HG02885 (cell line): ENCODE measurements at regions not wholly inside any gene's neighbourhood (a gene's known extent, or its start where the extent isn't known, plus 50 kb on each side); places are given as distances from the start of the nearest gene placed in this dataset.
"Not testable (repeated sequence)": the region's sequence is repeated elsewhere in the genome, so short reads cannot be mapped to it uniquely, and the experiment has no call there.

ENCODE experiments used
- ATAC-seq: cut with Tn5 transposase; IDR thresholded peaks from one replicate; pipeline ENCODE4 v1.9.1; 2021; ENCODE audit warnings: mild to moderate bottlenecking; ENCODE audit not compliant: unreplicated experiment, poor library complexity

- ATAC-seq, result peak; percentile 72
Observed at GRCh38 chr7:131057015-131057793, 270.5 kb upstream of the MKLN1 start.

DNA sequence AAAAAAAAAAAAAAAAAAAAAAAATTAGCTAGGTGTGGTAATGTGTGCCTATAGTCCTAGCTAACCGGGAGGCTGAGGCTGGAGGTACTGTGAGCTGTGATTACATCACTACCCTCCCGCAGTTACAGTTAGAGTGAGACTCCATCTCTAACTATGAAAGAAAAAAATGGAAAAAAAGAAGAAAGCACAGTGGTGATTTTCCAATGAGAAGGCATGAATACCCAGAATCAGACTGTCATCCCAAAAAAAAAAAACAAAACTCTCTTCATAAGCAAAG is 269.9 kb upstream of the MKLN1 start:
- ATAC-seq, result peak; percentile 33

DNA sequence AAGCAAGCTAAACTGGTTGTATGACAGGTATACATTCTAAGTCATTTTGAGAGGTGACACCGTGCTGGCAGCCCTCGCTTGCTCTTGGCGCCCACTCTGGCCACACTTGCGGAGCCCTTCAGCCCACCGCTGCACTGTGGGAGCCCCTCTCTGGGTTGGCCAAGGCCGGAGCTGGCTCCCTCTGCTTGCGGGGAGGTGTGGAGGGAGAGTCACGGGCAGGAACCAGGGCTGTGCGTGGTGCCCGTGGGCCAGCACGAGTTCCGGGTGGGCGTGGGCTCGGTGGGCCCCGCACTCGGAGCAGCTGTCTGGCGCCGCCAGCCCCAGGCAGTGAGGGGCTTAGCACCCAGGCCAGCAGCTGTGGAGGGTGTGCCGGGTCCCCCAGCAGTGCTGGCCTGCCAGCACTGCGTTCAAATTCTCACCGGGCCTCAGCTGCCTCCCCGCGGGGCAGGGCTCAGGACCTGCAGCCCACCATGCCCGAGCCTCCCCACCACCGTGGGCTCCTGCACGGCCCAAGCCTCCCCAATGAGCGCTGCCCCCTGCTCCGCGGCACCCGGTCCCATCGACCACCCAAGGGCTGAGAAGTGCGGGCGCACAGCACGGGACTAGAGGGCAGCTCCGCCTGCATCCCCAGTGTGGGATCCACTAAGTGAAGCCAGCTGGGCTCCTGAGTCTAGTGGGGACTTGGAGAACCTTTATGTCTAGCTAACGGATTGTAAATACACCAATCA is 269.0 kb upstream of the MKLN1 start:
- not testable (repeated sequence) for ATAC-seq

- ATAC-seq, result not testable (repeated sequence)
Observed at GRCh38 chr7:131059401-131059800, 268.3 kb upstream of the MKLN1 start.

GRCh38 chr7:131061158-131061557 is 266.5 kb upstream of the MKLN1 start:
- no peak for ATAC-seq

GRCh38 chr7:131061818-131062217 is 265.9 kb upstream of the MKLN1 start:
- no peak for ATAC-seq

DNA sequence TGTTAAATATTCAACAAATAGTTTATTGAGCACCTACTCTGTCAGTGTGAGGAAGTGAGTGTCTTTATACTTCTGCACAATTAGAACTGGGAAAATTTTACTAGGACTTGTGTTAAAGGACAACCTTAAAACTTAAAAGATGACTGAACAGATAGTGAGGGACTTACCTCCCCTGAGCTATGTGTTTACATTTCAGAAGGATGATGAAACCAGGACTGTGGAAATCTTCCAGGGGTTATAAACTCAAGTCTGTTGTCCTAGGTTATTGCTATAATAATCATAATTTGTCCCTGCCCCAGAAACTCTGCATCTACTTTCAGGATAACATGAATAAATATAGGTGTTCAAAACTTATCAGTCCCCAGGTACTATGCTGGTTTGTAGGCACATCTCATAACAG is 261.0 kb upstream of the MKLN1 start:
- no peak for ATAC-seq

GRCh38 chr7:131067220-131067619 is 260.5 kb upstream of the MKLN1 start:
- ATAC-seq, result no peak

- no peak for ATAC-seq
Observed at GRCh38 chr7:131068604-131069021, 259.1 kb upstream of the MKLN1 start.

GRCh38 chr7:131071786-131072504 is 255.7 kb upstream of the MKLN1 start:
- no peak for ATAC-seq

- ATAC-seq, result no peak
Observed at GRCh38 chr7:131072505-131073091, 255.1 kb upstream of the MKLN1 start.

DNA sequence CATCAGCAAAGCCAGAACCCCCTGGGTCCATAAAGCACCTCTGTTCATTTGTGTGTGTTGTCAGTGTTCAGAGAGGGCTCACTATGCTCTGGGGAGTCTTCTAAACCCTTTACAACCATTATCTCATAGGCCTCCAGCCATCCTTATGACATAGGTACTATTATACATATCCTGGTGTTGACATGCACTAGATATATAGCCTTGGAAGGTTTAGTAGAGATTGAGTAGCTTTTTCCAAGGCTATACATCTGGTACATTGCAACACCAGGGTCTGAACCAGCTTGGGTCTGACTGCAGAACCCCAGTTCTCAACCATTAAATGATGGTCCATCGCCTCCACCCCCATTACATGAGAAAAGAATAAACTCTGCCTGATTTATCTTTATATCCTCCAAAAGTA is 253.6 kb upstream of the MKLN1 start:
- ATAC-seq, result no peak

DNA sequence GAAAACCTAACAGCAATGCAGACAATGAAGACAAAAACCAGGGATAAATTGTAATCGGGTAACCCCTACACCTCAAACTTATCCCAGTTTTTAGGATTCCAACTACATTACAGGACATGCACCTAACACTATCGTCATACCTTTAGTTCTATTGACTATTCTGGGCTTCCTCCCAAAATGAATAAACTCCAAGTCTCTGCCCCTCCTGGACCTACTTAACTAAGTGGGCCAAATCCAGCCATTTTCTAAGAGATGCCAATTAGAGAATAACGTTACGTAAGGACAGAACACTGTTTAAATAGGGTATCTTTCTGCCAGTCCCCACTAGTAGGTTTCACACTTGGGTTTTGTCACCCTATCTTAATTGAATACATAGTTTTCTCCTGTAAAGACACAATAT is 253.1 kb upstream of the MKLN1 start:
- ATAC-seq, result no peak

DNA sequence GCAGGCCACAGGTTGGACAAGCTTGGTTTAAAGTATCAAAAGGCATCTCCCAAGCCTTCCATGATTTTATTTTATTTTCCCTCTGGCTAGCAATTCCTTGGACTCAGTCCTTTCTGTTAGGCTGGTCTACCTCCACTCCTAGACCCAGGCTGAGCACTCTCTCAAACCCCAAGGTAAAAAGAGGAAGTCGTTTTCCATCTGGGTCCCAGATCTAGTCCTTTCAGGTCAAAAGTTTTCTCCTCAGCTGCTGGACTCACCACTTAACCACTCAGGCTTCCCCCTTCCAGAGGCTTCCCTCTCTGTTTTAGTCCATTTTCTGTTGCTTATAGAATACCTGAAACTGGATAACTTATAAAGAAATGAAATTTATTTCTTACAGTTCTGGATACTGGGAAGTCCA is 252.3 kb upstream of the MKLN1 start:
- no peak for ATAC-seq

DNA sequence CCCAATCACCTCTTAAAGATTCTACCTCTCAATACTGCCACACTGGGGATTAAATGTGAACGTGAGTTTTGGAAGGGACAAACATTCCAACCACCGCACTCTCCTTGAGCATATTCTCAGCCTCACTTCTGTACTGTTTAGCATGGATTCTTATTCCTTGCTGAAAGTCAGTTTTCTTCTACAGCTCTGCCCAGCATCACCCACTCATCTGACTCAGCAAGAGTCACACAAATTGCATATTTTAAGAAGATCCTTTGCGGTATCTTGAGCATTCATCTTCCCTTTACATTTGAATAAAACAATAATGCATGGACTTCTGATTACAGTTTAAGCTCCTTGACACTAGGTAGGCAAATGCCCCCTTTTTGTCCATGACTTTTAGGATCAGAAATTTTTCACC is 251.6 kb upstream of the MKLN1 start:
- ATAC-seq, result no peak

DNA sequence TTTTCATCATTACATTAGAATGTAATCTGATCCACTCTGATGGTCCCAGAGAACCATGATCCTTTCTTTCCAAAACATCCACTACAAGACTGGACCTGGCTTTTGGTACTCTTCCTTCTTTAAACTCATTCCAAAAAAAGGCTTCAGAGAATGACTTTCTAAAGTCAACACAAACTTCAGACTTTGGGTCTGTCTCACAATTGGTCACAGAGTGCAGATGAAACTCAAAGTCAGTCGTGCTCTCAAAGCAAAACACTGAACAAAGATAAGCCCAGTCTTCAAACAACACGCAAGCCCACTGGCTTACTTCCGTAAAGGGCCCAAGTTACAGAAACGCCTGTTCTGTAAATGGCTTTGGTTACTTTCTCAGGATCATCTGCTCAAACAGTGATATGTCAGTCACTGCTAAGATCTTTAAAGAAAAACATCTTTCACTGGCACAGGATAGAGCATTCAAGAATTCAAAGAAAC is 250.9 kb upstream of the MKLN1 start:
- no peak for ATAC-seq

GRCh38 chr7:131077735-131078134 is 249.9 kb upstream of the MKLN1 start:
- ATAC-seq, result no peak

- ATAC-seq, result no peak
Observed at GRCh38 chr7:131080754-131081153, 246.9 kb upstream of the MKLN1 start.

DNA sequence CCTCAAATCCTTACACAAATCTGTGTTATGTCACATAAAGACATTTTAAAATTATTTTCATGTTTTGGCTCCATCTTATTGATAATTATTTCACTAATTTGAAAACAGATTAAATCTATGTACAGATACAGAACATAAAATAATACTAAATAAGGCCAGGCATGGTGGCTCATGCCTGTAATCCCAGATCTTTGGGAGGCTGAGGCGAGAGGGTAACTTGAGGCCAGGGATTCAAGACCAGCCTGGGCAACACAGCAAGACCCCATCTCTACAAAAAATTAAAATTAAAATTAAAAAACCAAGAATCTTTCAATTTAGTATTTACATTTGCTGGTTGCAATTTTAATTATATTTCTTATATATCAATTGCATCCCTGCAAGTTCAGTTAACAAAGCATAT is 246.4 kb upstream of the MKLN1 start:
- ATAC-seq, result no peak

DNA sequence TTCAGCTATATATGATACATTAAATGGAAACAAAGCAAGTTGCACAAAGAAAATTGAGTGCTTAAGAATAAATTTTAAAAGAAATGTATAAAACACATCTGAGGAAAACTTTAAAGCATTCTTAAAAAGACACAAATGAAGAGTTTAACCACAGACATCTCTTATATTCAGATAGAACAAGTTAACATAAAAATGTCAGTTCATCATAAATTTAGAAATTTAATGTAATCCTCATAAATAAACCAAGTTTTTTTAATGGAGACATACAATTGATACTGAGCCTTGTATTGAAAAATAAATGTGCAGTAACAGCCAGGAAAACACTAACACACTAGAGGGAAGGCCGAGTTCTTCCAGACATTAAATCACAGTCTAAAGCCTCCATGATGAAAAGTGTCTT is 243.9 kb upstream of the MKLN1 start:
- no peak for ATAC-seq

GRCh38 chr7:131084336-131084735 is 243.3 kb upstream of the MKLN1 start:
- ATAC-seq, result not testable (repeated sequence)
